Lower leg skin (tissue), 4 donors: ENCODE measurements at regions not wholly inside any gene's neighbourhood (a gene's known extent, or its start where the extent isn't known, plus 50 kb on each side); places are given as distances from the start of the nearest gene placed in this dataset.
A peak's percentile ranks its signal among the peaks of the same experiment; 100 is the strongest.

Source experiments
- DNase-seq, 2 donors: peaks; one replicate each; pipeline ENCODE4 v3.0.0-alpha.2; 2019; ENCODE audit warnings: low spot score in 2 of 2
- H3K4me3 ChIP-seq: fragments of 200-600 bp; sonication (generic); 2 replicates; pipeline ENCODE4 v1.5.1; 2017; ENCODE audit warnings: mild to moderate bottlenecking, low read depth; ENCODE audit not compliant: poor library complexity, severe bottlenecking
- POLR2A ChIP-seq, 2 donors: fragments of 450-650 bp; IDR thresholded peaks; one replicate each; pipeline ENCODE4 v1.6.1; 2016 to 2017; ENCODE audit warnings: antibody characterized with exemption in 2 of 2, mild to moderate bottlenecking in 1 of 2, moderate library complexity in 1 of 2
- WGBS, 2 donors: methylation state at CpG; one replicate each; pipeline ENCODE4 v1.1.5; 2018; 5-methylcytosine and 5-hydroxymethylcytosine counted together
- intact Hi-C: fragments of 100-400 bp; cut with DNase I; formaldehyde crosslinking; loops from one replicate; pipeline ENCODE4 v1.15.0; 2023; ENCODE audit warnings: low total_unique reads
- TF ChIP-seq, protein P1 (sequence below), 3 donors: fragments of 450-650 bp; IDR thresholded peaks; one replicate each; pipeline ENCODE4 v1.5.1; 2016; ENCODE audit warnings: antibody characterized with exemption in 3 of 3, mild to moderate bottlenecking in 3 of 3, moderate library complexity in 2 of 3

DNA sequence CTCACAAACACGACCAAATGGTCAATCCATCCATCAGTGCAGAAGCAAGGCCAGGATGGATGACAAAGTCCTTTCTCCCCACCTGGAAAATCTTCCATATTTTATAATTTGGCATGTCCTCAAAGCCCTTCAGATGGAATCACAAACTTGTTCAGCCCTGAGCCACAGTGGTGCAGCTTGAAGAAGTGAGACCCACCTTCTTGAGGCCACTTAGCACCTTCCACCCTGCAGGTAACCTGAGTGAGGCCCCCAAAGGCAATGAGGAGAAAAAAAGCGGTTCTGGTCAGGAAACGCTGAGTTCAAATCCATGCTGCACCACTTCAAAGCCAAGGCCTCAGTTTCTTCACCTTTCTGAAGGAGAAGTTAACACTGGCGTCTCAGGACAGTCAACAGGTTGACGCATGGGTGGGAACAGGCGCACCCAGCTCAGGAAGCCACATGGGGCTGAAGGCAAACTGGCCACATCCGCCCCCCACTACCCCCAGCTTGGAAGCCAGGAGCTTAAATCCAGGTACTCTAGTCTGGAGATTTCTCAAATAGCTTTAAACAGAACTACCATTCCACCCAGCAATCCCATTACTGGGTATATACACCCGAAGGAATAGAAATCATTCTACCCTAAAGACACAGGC, 320.4 kb downstream of the BCL11B start:
- intact Hi-C loops = no loop called here
- 95 to 96% methylated on average over 8 of the region's 8 CpGs for WGBS, 2 donors
- no peak overlapping the region for H3K4me3 ChIP-seq
- peak in 1 of 2 donors; percentile 71 for DNase-seq
- TF ChIP-seq, protein P1, sequence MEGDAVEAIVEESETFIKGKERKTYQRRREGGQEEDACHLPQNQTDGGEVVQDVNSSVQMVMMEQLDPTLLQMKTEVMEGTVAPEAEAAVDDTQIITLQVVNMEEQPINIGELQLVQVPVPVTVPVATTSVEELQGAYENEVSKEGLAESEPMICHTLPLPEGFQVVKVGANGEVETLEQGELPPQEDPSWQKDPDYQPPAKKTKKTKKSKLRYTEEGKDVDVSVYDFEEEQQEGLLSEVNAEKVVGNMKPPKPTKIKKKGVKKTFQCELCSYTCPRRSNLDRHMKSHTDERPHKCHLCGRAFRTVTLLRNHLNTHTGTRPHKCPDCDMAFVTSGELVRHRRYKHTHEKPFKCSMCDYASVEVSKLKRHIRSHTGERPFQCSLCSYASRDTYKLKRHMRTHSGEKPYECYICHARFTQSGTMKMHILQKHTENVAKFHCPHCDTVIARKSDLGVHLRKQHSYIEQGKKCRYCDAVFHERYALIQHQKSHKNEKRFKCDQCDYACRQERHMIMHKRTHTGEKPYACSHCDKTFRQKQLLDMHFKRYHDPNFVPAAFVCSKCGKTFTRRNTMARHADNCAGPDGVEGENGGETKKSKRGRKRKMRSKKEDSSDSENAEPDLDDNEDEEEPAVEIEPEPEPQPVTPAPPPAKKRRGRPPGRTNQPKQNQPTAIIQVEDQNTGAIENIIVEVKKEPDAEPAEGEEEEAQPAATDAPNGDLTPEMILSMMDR (IDR thresholded peaks at IDR 0.05) = no peak
- TF ChIP-seq POLR2A (IDR thresholded peaks at IDR 0.05) = no peak

DNA sequence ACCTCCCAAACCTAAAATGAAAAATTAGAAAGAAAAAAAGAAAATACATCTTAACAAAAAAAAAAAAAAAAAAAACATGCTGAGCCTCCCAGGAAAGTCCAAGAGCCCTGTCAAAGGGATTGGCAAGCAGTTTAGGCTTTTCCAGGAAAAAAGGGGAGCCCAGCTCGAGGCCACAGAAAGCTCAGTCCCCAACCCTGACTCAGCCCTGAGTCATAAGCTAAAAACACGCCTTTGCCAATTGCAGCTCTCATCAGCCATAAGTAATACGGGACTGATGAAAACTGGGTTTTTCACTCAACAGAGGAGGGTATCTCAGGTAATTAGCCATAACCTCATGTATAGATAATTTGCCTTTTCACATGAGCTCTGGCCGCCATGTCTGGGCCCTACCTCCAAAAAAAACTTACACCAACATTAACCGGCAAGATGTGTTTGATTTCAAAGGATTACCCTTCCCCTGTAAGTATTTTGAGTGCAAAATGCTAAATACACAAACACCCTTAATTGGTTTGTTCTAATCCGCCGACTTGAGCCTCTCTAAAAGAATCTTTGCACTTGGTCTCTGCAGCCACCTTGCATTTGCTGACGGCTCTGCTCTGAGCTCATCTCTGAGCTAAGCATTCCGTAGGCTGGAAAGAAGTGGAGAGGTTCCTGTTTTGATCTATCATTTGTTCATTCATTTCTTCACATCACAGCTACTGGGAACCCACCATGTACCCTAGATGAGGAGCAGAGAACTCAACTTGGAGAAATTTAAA, 319.2 kb downstream of the BCL11B start:
- intact Hi-C loops = no loop called here
- TF ChIP-seq POLR2A (IDR thresholded peaks at IDR 0.05) = no peak
- TF ChIP-seq, protein P1 (IDR thresholded peaks at IDR 0.05) = no peak
- H3K4me3 ChIP-seq = no peak overlapping the region
- DNase-seq = peak; percentile 50 to 89
- 61 to 62% methylated on average over 9 of the region's 9 CpGs for WGBS, 2 donors

DNA sequence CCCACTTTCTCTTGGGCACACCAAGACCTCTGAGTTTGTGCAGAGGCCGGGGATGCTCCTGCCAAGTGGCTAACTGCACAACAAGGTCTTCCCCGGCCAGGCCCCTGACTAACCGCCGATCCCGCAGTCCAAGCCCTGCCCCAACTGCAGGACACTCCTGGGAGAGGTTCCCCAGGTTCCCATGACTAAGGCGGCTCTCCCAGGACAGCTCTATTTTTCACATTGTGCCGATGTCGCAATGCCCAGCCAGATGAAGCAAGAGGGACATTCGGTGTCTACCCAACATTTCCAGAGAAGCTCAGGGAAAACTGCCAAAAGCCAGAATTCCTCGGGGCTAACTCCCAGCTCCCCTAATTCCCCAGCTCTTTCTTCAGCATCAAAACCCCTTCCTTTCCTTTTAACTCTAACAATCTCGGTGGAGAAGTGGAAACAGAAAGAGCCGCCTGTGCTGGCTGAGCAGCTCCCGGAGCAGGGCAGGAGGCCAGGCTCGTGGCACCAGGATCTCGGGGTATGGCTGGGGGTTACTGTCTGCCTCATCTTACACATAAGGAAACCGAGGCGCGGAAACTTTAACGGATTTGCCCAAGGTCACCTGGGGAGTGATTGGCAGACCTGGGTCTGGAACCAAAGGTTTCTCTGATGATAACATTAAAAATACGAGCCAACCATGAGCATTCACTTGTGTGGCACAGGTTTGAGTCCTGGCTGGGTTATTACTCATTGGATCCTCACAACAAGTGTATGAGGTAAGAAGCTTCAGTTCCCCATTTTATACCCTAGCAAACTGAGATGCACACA, 318.2 kb downstream of the BCL11B start:
- peak; percentile 91 to 97 for DNase-seq
- H3K4me3 ChIP-seq = no peak overlapping the region
- 52 to 68% methylated on average over 15 to 20 of the region's 20 CpGs for WGBS, 2 donors
- TF ChIP-seq POLR2A (IDR thresholded peaks at IDR 0.05) = no peak
- TF ChIP-seq, protein P1 (IDR thresholded peaks at IDR 0.05) = no peak
- intact Hi-C loops = no loop called here

DNA sequence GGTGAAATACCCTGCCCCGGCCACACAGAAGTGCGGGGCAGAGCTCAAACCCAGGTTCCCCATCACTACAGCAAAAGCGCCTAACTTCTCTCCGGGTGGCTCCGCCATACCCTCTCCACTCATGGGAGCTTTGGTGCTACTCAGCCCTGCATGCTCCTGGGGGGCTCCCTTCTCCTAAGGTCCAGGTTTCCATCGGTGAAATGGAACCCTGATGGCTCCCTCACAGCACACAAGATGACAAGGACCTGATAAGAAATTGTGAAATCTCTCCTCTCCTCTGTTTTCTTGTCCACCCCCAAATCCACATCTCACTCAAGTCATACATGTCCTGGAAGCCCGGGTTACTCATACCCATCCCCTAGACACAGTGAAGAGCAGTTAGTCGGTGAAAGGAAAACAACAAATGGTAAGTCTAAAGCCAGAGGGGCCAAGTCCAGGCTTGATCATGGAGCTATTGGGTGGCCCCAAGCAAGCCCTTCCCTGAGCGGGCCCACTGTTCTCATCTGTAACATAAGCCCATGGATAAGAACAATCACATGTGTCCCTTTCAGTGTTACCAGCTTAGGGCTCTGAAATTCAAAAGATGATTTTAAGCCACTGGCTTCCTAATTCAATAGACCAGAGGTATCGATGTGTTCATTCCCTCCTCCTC, 317.5 kb downstream of the BCL11B start:
- intact Hi-C loops = no loop called here
- no peak for TF ChIP-seq POLR2A (IDR thresholded peaks at IDR 0.05)
- TF ChIP-seq, protein P1 (IDR thresholded peaks at IDR 0.05) = no peak
- peak; percentile 11 to 78 for DNase-seq
- H3K4me3 ChIP-seq = no peak overlapping the region
- WGBS, 2 donors = 93 to 97% methylated on average over 10 of the region's 10 CpGs

DNA sequence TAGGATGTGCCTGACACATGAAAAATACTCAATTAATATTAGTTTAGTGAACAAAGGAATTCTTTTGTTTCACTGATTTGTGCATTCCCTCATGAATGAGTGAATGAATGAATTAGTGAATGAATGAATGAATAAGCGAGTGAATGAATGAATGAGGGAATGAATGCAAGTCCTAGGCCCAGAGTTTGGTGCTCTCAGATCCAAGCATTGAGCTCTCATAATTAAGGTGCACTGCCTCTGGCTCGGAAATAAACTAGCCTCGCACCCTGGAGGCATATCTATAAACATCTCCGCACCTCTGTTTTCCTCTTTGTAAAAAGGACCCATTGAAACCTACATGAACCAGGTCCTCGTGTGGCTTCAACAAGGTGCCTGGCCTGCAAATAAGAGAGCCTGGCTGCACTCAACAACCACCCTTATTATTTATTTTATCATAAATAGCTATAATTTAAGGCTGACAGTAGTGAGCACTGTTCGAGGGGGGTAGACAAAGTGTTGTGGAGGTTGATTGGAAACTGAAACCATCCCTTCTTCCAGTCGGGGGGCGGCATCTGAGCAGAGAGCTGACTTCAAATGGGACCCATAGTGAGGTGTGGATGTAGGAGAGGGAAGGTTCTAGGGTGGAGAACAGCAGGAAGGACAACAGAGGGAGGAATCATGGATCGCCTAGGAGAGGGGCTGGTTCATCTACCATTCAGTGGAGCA, 316.8 kb downstream of the BCL11B start:
- no peak overlapping the region for H3K4me3 ChIP-seq
- WGBS, 2 donors = 79 to 92% methylated on average over 9 of the region's 9 CpGs
- TF ChIP-seq, protein P1 (IDR thresholded peaks at IDR 0.05) = no peak
- TF ChIP-seq POLR2A (IDR thresholded peaks at IDR 0.05) = no peak
- intact Hi-C loops = no loop called here
- DNase-seq = peak; percentile 11 to 65
